H7 (cell line): ENCODE measurements at regions not wholly inside any gene's neighbourhood (a gene's known extent, or its start where the extent isn't known, plus 50 kb on each side); places are given as distances from the start of the nearest gene placed in this dataset.
A peak's percentile ranks its signal among the peaks of the same experiment; 100 is the strongest.
"Not testable (repeated sequence)": the region's sequence is repeated elsewhere in the genome, so short reads cannot be mapped to it uniquely, and the experiment has no call there.

ENCODE experiments used
- DNase-seq: peaks from one replicate; pipeline ENCODE4 v3.0.0; 2012
- H3K27me3 ChIP-seq: 2 replicates; pipeline ENCODE4 v1.6.0; 2011; ENCODE audit warnings: mild to moderate bottlenecking, low read length; ENCODE audit not compliant: control insufficient read depth, insufficient read depth
- H3K36me3 ChIP-seq: replicated peaks from 2 replicates; pipeline ENCODE4 v1.5.1; 2011; ENCODE audit warnings: low read length; ENCODE audit not compliant: control insufficient read depth, insufficient read depth
- H3K4me3 ChIP-seq: 2 replicates; pipeline ENCODE4 v1.5.1; 2011; ENCODE audit warnings: low read depth, mild to moderate bottlenecking, control low read depth, low read length, moderate library complexity; ENCODE audit not compliant: insufficient read depth

- DNase-seq: no peak
- Histone ChIP-seq H3K27me3 (no peaks in the 10 kb centered on the region), H3K4me3 (no peak overlapping the region), H3K36me3 (no peaks in the 10 kb centered on the region)
Observed at GRCh38 chr6:137978252-137978896, 111.3 kb downstream of the TNFAIP3 start.

- not testable (repeated sequence) for DNase-seq, H3K4me3 ChIP-seq, H3K27me3 ChIP-seq, H3K36me3 ChIP-seq
Observed at GRCh38 chr6:137979263-137979662, 112.2 kb downstream of the TNFAIP3 start.

- DNase-seq: no peak
- no peaks in the 10 kb centered on the region for H3K27me3 ChIP-seq
- H3K36me3 ChIP-seq: no peaks in the 10 kb centered on the region
- H3K4me3 ChIP-seq: no peak overlapping the region
Observed at GRCh38 chr6:137980777-137981176, 113.7 kb downstream of the TNFAIP3 start.

- Histone ChIP-seq H3K36me3 (no peaks in the 10 kb centered on the region), H3K27me3 (no peaks in the 10 kb centered on the region), H3K4me3 (no peak overlapping the region)
- DNase-seq: no peak
Observed at GRCh38 chr6:137981758-137982157, 114.7 kb downstream of the TNFAIP3 start.

GRCh38 chr6:137982418-137983189 is 115.5 kb downstream of the TNFAIP3 start:
- Histone ChIP-seq H3K27me3 (no peaks in the 10 kb centered on the region), H3K36me3 (no peaks in the 10 kb centered on the region), H3K4me3 (no peak overlapping the region)
- no peak for DNase-seq

- DNase-seq: no peak
- H3K27me3 ChIP-seq: no peaks in the 10 kb centered on the region
- no peaks in the 10 kb centered on the region for H3K36me3 ChIP-seq
- H3K4me3 ChIP-seq: no peak overlapping the region
Observed at GRCh38 chr6:137983269-137983668, 116.2 kb downstream of the TNFAIP3 start.

- DNase-seq: no peak
- Histone ChIP-seq H3K4me3 (no peak overlapping the region), H3K27me3 (no peaks in the 10 kb centered on the region), H3K36me3 (no peaks in the 10 kb centered on the region)
Observed at GRCh38 chr6:137989664-137990063, 117.6 kb downstream of the PERP start.

GRCh38 chr6:137995371-137995770 is 111.8 kb downstream of the PERP start:
- no peaks in the 10 kb centered on the region for H3K36me3 ChIP-seq
- no peaks in the 10 kb centered on the region for H3K27me3 ChIP-seq
- no peak for DNase-seq
- no peak overlapping the region for H3K4me3 ChIP-seq

- DNase-seq: no peak
- Histone ChIP-seq H3K27me3 (no peaks in the 10 kb centered on the region), H3K4me3 (no peak overlapping the region), H3K36me3 (no peaks in the 10 kb centered on the region)
Observed at GRCh38 chr6:137998461-137999019, 108.7 kb downstream of the PERP start.

GRCh38 chr6:137999815-138000214 is 107.4 kb downstream of the PERP start:
- no peaks in the 10 kb centered on the region for H3K27me3 ChIP-seq
- DNase-seq: no peak
- H3K4me3 ChIP-seq: no peak overlapping the region
- no peaks in the 10 kb centered on the region for H3K36me3 ChIP-seq

- Histone ChIP-seq H3K27me3 (no peaks in the 10 kb centered on the region), H3K4me3 (no peak overlapping the region), H3K36me3 (no peaks in the 10 kb centered on the region)
- no peak for DNase-seq
Observed at GRCh38 chr6:138000941-138001340, 106.3 kb downstream of the PERP start.

GRCh38 chr6:138001750-138002349 is 105.4 kb downstream of the PERP start:
- H3K4me3 ChIP-seq: no peak overlapping the region
- peak; percentile 47 for DNase-seq
- H3K27me3 ChIP-seq: no peaks in the 10 kb centered on the region
- no peaks in the 10 kb centered on the region for H3K36me3 ChIP-seq

- Histone ChIP-seq H3K27me3 (no peaks in the 10 kb centered on the region), H3K36me3 (no peaks in the 10 kb centered on the region), H3K4me3 (no peak overlapping the region)
- peak; percentile 30 for DNase-seq
Observed at GRCh38 chr6:138004430-138005287, 102.6 kb downstream of the PERP start.

GRCh38 chr6:138005846-138006245 is 101.4 kb downstream of the PERP start:
- no peaks in the 10 kb centered on the region for H3K36me3 ChIP-seq
- H3K27me3 ChIP-seq: no peaks in the 10 kb centered on the region
- no peak overlapping the region for H3K4me3 ChIP-seq
- no peak for DNase-seq
